HG03159 (cell line): ENCODE measurements at regions not wholly inside any gene's neighbourhood (a gene's known extent, or its start where the extent isn't known, plus 50 kb on each side); places are given as distances from the start of the nearest gene placed in this dataset.
A peak's percentile ranks its signal among the peaks of the same experiment; 100 is the strongest.
"Not testable (repeated sequence)": the region's sequence is repeated elsewhere in the genome, so short reads cannot be mapped to it uniquely, and the experiment has no call there.

Source experiments
- ATAC-seq: cut with Tn5 transposase; IDR thresholded peaks from one replicate; pipeline ENCODE4 v1.9.1; 2021; ENCODE audit warnings: mild to moderate bottlenecking, moderate library complexity; ENCODE audit not compliant: unreplicated experiment

DNA sequence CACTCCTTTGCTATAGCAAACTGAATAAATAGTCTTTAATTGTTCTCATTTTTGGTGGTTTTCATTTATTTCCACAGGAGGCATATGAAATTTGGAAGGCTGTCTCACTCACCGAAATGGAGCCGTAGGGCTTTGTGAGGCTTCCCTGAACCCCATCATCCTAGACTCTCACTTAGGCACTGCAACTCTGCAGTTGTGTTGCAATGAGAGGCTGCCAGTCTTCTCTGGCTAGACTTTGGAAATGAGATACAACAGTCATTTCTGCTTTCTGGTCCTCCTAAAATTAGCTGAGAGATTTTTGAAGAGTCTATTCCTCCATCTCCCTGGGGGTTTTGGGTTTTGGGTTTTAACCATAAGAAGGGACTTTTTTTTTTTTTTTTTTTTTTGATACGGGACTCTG, 146.5 kb downstream of the SH3BGRL start:
- ATAC-seq, result no peak

DNA sequence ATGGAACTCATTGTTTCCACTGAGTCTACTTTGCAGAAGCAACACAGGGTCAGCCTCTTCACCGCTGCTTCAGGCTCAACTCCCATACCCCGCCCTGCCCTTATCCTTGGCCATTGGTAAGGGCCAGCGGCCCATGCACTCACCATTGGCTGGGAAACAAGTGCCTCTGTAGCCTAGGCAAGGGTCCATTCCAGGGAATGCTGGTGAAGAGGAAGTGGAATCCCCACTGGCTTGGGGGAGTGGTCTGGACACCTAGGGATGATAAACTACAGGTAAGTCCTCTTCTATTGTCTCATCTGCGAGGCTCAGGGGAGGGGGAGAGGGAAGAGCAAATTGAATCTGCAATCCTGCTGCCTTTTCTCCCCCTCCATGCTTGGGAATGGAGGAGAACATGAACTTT, 153.1 kb downstream of the SH3BGRL start:
- no peak for ATAC-seq

- no peak for ATAC-seq
These were observed 153.5 kb downstream of the SH3BGRL start for GRCh38 chrX:81355436-81355835.

GRCh38 chrX:81367291-81367690, 165.4 kb downstream of the SH3BGRL start:
- no peak for ATAC-seq

GRCh38 chrX:81377329-81377728, 175.4 kb downstream of the SH3BGRL start:
- peak; percentile 66 for ATAC-seq

DNA sequence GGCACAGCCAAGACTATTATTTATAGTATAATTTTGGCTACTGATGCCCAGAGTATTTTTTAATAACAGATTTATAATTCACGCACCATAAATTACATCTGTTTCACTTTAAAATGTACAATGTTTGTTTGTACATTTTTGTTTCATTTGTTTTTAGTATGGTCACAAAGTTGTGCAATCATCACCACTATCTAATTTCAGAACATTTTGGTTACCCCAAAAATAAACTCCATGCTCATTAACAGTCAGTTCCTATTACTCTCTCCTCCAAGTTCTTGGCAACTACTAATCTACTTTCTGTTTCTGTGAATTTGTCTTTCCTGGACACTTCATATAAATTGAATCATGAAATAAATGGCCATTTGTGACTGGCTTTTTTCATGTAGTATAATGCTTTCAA, 176.7 kb downstream of the SH3BGRL start:
- no peak for ATAC-seq

- peak; percentile 91 for ATAC-seq
These were observed 188.3 kb downstream of the SH3BGRL start for GRCh38 chrX:81390237-81390636.

DNA sequence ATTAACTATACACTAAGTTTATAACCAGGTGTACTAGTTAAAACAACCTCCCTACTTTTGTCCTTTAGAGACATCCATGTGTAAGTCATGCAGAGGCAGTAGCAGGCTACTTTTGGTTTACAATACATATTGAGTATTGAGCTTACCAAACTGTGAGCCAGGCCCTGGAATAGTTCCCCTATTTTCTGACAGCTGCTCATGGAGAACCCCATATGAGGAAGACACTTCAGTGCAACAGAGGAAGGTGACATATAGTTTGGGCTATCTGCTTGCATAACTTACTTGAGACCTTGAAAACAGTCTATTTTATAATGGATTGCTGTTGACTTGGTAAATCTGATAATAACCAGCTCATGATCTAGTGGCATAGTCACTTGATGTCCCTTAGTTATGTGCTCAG, 190.5 kb downstream of the SH3BGRL start:
- ATAC-seq, result no peak

DNA sequence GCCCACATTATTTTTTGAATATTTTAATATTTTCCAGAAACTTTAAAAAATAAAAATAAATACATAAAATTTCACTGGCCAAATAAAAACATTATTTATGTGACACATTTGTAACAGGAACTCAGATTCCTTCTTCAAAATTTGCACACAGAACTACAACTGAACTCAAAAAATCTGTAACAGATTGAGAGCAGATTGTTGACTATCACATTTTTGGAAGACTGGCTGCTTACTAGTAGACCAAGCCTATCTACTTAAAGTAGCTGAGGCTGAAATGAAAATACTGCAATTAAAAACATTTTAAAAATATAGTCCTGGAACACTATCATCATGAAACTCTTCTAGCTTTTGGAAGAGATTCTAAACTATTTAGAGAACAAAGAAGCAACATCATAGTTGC, 203.9 kb downstream of the SH3BGRL start:
- ATAC-seq, result no peak

DNA sequence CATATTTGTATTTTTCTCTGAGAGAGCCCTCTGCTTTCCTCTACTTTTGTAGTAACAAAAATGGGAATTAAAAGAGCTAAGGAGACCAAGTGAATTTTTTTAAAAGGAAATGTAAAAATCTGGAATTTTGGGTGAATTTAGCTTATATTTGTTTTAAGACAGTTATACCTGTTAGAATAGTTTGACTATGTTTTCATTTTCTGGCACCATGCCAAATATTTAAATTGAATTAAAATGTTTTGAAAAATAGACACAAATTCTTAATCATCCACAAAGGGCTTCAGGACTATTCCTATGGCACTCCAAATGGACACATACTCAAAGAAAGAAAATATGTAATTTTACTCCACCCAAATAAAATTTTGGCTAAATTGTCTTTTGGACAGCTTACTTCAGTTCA, 209.6 kb downstream of the SH3BGRL start:
- no peak for ATAC-seq

GRCh38 chrX:81412428-81412827, 210.5 kb downstream of the SH3BGRL start:
- ATAC-seq, result no peak

- not testable (repeated sequence) for ATAC-seq
These were observed 211.0 kb downstream of the SH3BGRL start for GRCh38 chrX:81412857-81413256.

DNA sequence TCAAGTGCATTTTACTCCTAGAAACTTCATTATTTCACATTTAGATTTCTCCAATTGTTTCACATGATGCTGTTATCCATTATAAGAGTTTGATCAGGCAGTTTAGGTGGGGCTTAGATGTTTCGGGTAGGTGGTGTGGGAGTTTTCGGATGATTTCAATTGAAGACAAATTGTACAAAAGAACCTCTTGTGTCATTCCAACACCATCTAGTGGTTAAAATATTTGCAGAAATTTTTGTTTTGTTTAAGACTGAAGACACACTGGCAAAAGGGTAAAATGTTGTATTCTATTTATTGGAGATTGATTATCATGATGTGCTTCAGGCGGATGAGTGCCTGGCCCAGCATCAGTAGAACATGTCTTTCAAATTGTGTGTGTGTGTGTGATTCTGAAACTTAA, 212.7 kb downstream of the SH3BGRL start:
- ATAC-seq, result no peak
